NB4 (cell line): ENCODE measurements at regions not wholly inside any gene's neighbourhood (a gene's known extent, or its start where the extent isn't known, plus 50 kb on each side); places are given as distances from the start of the nearest gene placed in this dataset.
A peak's percentile ranks its signal among the peaks of the same experiment; 100 is the strongest.

Experiments
- DNase-seq: peaks from one replicate; pipeline ENCODE4 v3.0.0; 2010; ENCODE audit warnings: low read depth
- H3K4me3 ChIP-seq: one replicate; pipeline ENCODE4 v1.5.1; 2011; ENCODE audit warnings: mild to moderate bottlenecking, low read depth, low read length, moderate library complexity
- CTCF ChIP-seq: IDR thresholded peaks from one replicate; pipeline ENCODE4 v1.5.1; 2012; ENCODE audit warnings: low read depth, low read length
- MYC ChIP-seq: IDR thresholded peaks from 2 replicates; pipeline ENCODE4 v1.6.1; 2011; ENCODE audit warnings: low read depth, low read length
- POLR2A ChIP-seq: IDR thresholded peaks from 2 replicates; pipeline ENCODE4 v1.6.1; 2011; ENCODE audit warnings: mild to moderate bottlenecking; ENCODE audit not compliant: insufficient read length; ENCODE audit errors: extremely low read depth
- TF ChIP-seq, protein P1 (sequence below): IDR thresholded peaks from 2 replicates; pipeline ENCODE4 v1.6.1; 2011; ENCODE audit warnings: low read depth, low read length

DNA sequence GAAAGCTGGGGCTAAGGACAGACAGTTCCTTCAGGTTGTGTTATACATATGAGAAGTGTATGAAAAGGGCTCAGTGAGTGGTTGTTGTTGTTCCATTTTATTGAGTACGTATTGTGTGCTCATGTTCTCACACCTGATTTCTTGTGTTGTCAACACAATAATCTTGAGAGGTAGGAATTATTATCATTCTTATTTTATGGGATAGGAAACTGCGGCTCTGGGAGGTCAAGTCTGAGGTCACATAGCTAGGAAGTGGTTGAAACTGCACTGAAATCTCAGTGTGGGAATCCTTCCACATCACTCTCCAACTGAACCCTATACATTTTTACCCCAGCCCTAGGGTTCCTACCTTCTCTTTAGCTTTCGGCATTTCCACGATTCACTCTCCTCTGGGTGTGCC is 124.2 kb upstream of the CXCR4 start:
- TF ChIP-seq, protein P1, sequence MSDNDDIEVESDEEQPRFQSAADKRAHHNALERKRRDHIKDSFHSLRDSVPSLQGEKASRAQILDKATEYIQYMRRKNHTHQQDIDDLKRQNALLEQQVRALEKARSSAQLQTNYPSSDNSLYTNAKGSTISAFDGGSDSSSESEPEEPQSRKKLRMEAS = no peak
- TF ChIP-seq POLR2A (no peak), MYC (no peak), CTCF (no peak)
- no peak for DNase-seq
- H3K4me3 ChIP-seq = no peak overlapping the region

DNA sequence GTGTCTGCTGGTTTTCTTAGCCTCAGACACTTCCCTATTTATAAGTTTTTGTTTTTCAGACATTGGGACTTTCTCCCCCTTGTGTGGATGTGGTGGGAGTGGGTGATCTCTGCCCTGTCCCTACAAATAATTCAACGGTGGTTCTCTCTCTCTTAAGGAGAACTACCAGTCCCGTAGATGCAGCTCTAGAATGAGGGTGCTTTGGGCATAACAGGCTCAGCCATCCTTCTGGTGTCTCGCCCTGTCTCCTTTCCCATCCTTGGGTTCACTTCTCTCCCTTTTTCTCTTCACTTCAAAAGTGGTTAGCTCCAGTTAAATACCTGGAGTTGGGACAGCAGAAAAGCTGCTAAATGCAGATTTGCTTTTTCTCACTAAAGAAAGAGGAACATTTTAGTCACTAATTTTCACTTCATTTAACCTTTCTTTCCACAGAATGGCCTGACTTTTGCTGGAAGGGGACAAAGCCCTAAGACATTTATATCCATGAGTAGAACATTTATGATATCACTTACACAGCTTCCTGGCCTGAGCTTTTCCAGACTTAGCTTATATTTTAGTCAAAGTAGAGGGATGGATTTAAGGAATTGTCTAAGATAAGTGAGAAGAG is 121.2 kb upstream of the CXCR4 start:
- no peak for TF ChIP-seq CTCF
- TF ChIP-seq MYC = no peak
- no peak for TF ChIP-seq POLR2A
- TF ChIP-seq, protein P1 = no peak
- H3K4me3 ChIP-seq = no peak overlapping the region
- DNase-seq = no peak

- DNase-seq = peak; percentile 91
- 0 out of 2 replicates have a peak, but pooled peaks have one; percentile 51 for TF ChIP-seq MYC
- TF ChIP-seq, protein P1 = no peak
- peak overlapping the region; percentile 9 for H3K4me3 ChIP-seq
These were observed 120.5 kb upstream of the CXCR4 start for GRCh38 chr2:136238286-136239078.

- peak; percentile 38 for DNase-seq
- TF ChIP-seq CTCF (no peak), POLR2A (no peak)
- TF ChIP-seq, protein P1 = no peak
- H3K4me3 ChIP-seq = no peak overlapping the region
These were observed 118.1 kb upstream of the CXCR4 start for GRCh38 chr2:136236019-136236418.

DNA sequence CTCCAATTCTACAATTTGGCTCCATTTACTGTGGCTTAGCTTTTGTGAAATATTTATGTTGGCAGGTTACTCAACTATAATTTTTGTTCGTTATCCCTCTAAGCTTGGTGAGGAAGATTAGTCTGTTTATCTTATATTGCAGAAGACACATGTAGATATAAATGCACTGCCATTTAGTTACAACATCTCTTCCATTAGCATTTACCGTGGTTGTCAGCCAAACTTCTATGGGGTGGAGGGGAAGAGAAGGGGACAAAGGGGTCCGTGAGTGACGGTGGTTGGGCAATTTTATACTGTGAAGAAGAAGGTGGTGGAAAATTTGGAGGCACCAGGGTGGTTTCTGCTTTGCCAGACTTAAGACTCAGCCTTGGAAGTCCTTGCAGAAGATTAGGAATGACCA is 117.6 kb upstream of the CXCR4 start:
- no peak overlapping the region for H3K4me3 ChIP-seq
- peak; percentile 39 for DNase-seq
- TF ChIP-seq, protein P1 = no peak
- TF ChIP-seq POLR2A (no peak), MYC (no peak), CTCF (no peak)

DNA sequence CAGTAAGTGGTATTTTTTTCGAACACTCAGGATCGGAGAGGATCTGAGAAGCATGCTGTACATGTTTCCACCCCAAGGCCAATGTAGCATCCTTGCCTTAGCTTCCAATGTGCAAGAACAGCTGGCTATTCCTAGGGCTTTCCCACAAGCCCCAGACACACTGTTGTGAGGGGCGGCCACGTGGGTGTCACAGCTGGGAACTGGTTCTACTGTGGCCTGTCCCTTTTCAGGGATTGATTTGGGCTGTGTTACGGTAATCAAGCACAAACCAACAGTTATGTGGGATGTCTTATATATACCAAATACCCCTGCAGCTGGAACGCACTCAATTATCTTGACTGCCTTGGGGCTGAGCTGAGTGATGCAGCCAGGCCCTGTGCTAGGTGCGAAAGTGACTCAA is 116.3 kb upstream of the CXCR4 start:
- no peak for DNase-seq
- no peak overlapping the region for H3K4me3 ChIP-seq
- no peak for TF ChIP-seq POLR2A
- TF ChIP-seq, protein P1 = no peak
- TF ChIP-seq MYC = no peak
- no peak for TF ChIP-seq CTCF
